ENCODE measurements at regions not wholly inside any gene's neighbourhood (a gene's known extent, or its start where the extent isn't known, plus 50 kb on each side); places are given as distances from the start of the nearest gene placed in this dataset.
"Not testable (repeated sequence)": the region's sequence is repeated elsewhere in the genome, so short reads cannot be mapped to it uniquely, and the experiment has no call there.

GRCh38 chr7:32753872-32754271 is 137.7 kb downstream of the KBTBD2 start:
- H3K36me3 ChIP-seq (ENCODE audit: control insufficient read depth in 4 of 4, insufficient read depth in 3 of 4, low read depth in 1 of 4, low read length in 3 of 4); H3K4me3 ChIP-seq (ENCODE audit: low read depth in 1 of 3, low read length in 3 of 3); H3K27me3 ChIP-seq (ENCODE audit: control insufficient read depth in 4 of 4, insufficient read depth in 4 of 4, low read length in 3 of 4); DNase-seq (ENCODE audit: low spot score); H3K4me1 ChIP-seq (ENCODE audit: control insufficient read depth in 4 of 4, insufficient read depth in 4 of 4, low read length in 3 of 4); H3K9ac ChIP-seq (ENCODE audit: low read depth in 1 of 2, low read length in 2 of 2); H3K9me3 ChIP-seq (ENCODE audit: control insufficient read depth in 4 of 4, low read length in 3 of 4); H3K27ac ChIP-seq (ENCODE audit: low read depth in 1 of 2, low read length in 2 of 2): not testable (repeated sequence)
- WGBS: 95% methylated on average over 29 of the region's 29 CpGs

GRCh38 chr7:32748337-32748736 is 143.2 kb downstream of the KBTBD2 start:
- H3K27me3 ChIP-seq (ENCODE audit: control insufficient read depth in 4 of 4, insufficient read depth in 4 of 4, low read length in 3 of 4); H3K9ac ChIP-seq (ENCODE audit: low read depth in 1 of 2, low read length in 2 of 2); H3K36me3 ChIP-seq (ENCODE audit: control insufficient read depth in 4 of 4, insufficient read depth in 3 of 4, low read depth in 1 of 4, low read length in 3 of 4); H3K4me1 ChIP-seq (ENCODE audit: control insufficient read depth in 4 of 4, insufficient read depth in 4 of 4, low read length in 3 of 4); DNase-seq (ENCODE audit: low spot score); H3K4me3 ChIP-seq (ENCODE audit: low read depth in 1 of 3, low read length in 3 of 3); H3K9me3 ChIP-seq (ENCODE audit: control insufficient read depth in 4 of 4, low read length in 3 of 4); H3K27ac ChIP-seq (ENCODE audit: low read depth in 1 of 2, low read length in 2 of 2): not testable (repeated sequence)
- WGBS: 97% methylated on average over 2 of the region's 2 CpGs

GRCh38 chr7:32747443-32748148 is 144.0 kb downstream of the KBTBD2 start:
- H3K4me3 ChIP-seq (ENCODE audit: low read depth in 1 of 3, low read length in 3 of 3); H3K9ac ChIP-seq (ENCODE audit: low read depth in 1 of 2, low read length in 2 of 2); DNase-seq (ENCODE audit: low spot score); H3K4me1 ChIP-seq (ENCODE audit: control insufficient read depth in 4 of 4, insufficient read depth in 4 of 4, low read length in 3 of 4); H3K9me3 ChIP-seq (ENCODE audit: control insufficient read depth in 4 of 4, low read length in 3 of 4); H3K27me3 ChIP-seq (ENCODE audit: control insufficient read depth in 4 of 4, insufficient read depth in 4 of 4, low read length in 3 of 4); H3K27ac ChIP-seq (ENCODE audit: low read depth in 1 of 2, low read length in 2 of 2); H3K36me3 ChIP-seq (ENCODE audit: control insufficient read depth in 4 of 4, insufficient read depth in 3 of 4, low read depth in 1 of 4, low read length in 3 of 4): not testable (repeated sequence)
- 85% methylated on average over 6 of the region's 6 CpGs for WGBS

GRCh38 chr7:32741853-32742476 is 149.6 kb downstream of the KBTBD2 start:
- not testable (repeated sequence) for H3K4me3 ChIP-seq (ENCODE audit: low read depth in 1 of 3, low read length in 3 of 3); H3K36me3 ChIP-seq (ENCODE audit: control insufficient read depth in 4 of 4, insufficient read depth in 3 of 4, low read depth in 1 of 4, low read length in 3 of 4); H3K27ac ChIP-seq (ENCODE audit: low read depth in 1 of 2, low read length in 2 of 2); H3K9ac ChIP-seq (ENCODE audit: low read depth in 1 of 2, low read length in 2 of 2); H3K9me3 ChIP-seq (ENCODE audit: control insufficient read depth in 4 of 4, low read length in 3 of 4); DNase-seq (ENCODE audit: low spot score); H3K4me1 ChIP-seq (ENCODE audit: control insufficient read depth in 4 of 4, insufficient read depth in 4 of 4, low read length in 3 of 4); H3K27me3 ChIP-seq (ENCODE audit: control insufficient read depth in 4 of 4, insufficient read depth in 4 of 4, low read length in 3 of 4)
- WGBS: 91% methylated on average over 4 of the region's 4 CpGs

GRCh38 chr7:32739749-32740148 is 151.8 kb downstream of the KBTBD2 start:
- H3K27ac ChIP-seq (ENCODE audit: low read depth in 1 of 2, low read length in 2 of 2); H3K9me3 ChIP-seq (ENCODE audit: control insufficient read depth in 4 of 4, low read length in 3 of 4); H3K4me1 ChIP-seq (ENCODE audit: control insufficient read depth in 4 of 4, insufficient read depth in 4 of 4, low read length in 3 of 4); DNase-seq (ENCODE audit: low spot score); H3K36me3 ChIP-seq (ENCODE audit: control insufficient read depth in 4 of 4, insufficient read depth in 3 of 4, low read depth in 1 of 4, low read length in 3 of 4); H3K27me3 ChIP-seq (ENCODE audit: control insufficient read depth in 4 of 4, insufficient read depth in 4 of 4, low read length in 3 of 4); H3K9ac ChIP-seq (ENCODE audit: low read depth in 1 of 2, low read length in 2 of 2); H3K4me3 ChIP-seq (ENCODE audit: low read depth in 1 of 3, low read length in 3 of 3): not testable (repeated sequence)
- no CpG with 5 or more reads among the region's 1 CpG for WGBS

GRCh38 chr7:32738390-32738789 is 153.2 kb downstream of the KBTBD2 start:
- H3K27me3 ChIP-seq (ENCODE audit: control insufficient read depth in 4 of 4, insufficient read depth in 4 of 4, low read length in 3 of 4); H3K36me3 ChIP-seq (ENCODE audit: control insufficient read depth in 4 of 4, insufficient read depth in 3 of 4, low read depth in 1 of 4, low read length in 3 of 4); H3K4me3 ChIP-seq (ENCODE audit: low read depth in 1 of 3, low read length in 3 of 3); H3K27ac ChIP-seq (ENCODE audit: low read depth in 1 of 2, low read length in 2 of 2); DNase-seq (ENCODE audit: low spot score); H3K4me1 ChIP-seq (ENCODE audit: control insufficient read depth in 4 of 4, insufficient read depth in 4 of 4, low read length in 3 of 4); H3K9ac ChIP-seq (ENCODE audit: low read depth in 1 of 2, low read length in 2 of 2); H3K9me3 ChIP-seq (ENCODE audit: control insufficient read depth in 4 of 4, low read length in 3 of 4): not testable (repeated sequence)
- 91% methylated on average over 3 of the region's 3 CpGs for WGBS

GRCh38 chr7:32732767-32733166 is 158.8 kb downstream of the KBTBD2 start:
- not testable (repeated sequence) for H3K4me1 ChIP-seq (ENCODE audit: control insufficient read depth in 4 of 4, insufficient read depth in 4 of 4, low read length in 3 of 4); H3K36me3 ChIP-seq (ENCODE audit: control insufficient read depth in 4 of 4, insufficient read depth in 3 of 4, low read depth in 1 of 4, low read length in 3 of 4); H3K27ac ChIP-seq (ENCODE audit: low read depth in 1 of 2, low read length in 2 of 2); DNase-seq (ENCODE audit: low spot score); H3K27me3 ChIP-seq (ENCODE audit: control insufficient read depth in 4 of 4, insufficient read depth in 4 of 4, low read length in 3 of 4); H3K9me3 ChIP-seq (ENCODE audit: control insufficient read depth in 4 of 4, low read length in 3 of 4); H3K4me3 ChIP-seq (ENCODE audit: low read depth in 1 of 3, low read length in 3 of 3); H3K9ac ChIP-seq (ENCODE audit: low read depth in 1 of 2, low read length in 2 of 2)
- WGBS: 94% methylated on average over 4 of the region's 4 CpGs

GRCh38 chr7:32729335-32729675 is 162.3 kb downstream of the KBTBD2 start:
- H3K9ac ChIP-seq (ENCODE audit: low read depth in 1 of 2, low read length in 2 of 2); H3K4me3 ChIP-seq (ENCODE audit: low read depth in 1 of 3, low read length in 3 of 3); H3K27me3 ChIP-seq (ENCODE audit: control insufficient read depth in 4 of 4, insufficient read depth in 4 of 4, low read length in 3 of 4); DNase-seq (ENCODE audit: low spot score); H3K9me3 ChIP-seq (ENCODE audit: control insufficient read depth in 4 of 4, low read length in 3 of 4); H3K36me3 ChIP-seq (ENCODE audit: control insufficient read depth in 4 of 4, insufficient read depth in 3 of 4, low read depth in 1 of 4, low read length in 3 of 4); H3K4me1 ChIP-seq (ENCODE audit: control insufficient read depth in 4 of 4, insufficient read depth in 4 of 4, low read length in 3 of 4); H3K27ac ChIP-seq (ENCODE audit: low read depth in 1 of 2, low read length in 2 of 2): not testable (repeated sequence)
- WGBS: 22% methylated on average over 5 of the region's 5 CpGs
